Islet of Langerhans (tissue), 1 donor: ENCODE measurements at regions not wholly inside any gene's neighbourhood (a gene's known extent, or its start where the extent isn't known, plus 50 kb on each side); places are given as distances from the start of the nearest gene placed in this dataset.
A peak's percentile ranks its signal among the peaks of the same experiment; 100 is the strongest.

Source experiments
- FAIRE-seq: peaks from one replicate; lab custom pipeline; 2011; peaks lifted over from hg19 to GRCh38; lab: Jason Lieb, UNC

DNA sequence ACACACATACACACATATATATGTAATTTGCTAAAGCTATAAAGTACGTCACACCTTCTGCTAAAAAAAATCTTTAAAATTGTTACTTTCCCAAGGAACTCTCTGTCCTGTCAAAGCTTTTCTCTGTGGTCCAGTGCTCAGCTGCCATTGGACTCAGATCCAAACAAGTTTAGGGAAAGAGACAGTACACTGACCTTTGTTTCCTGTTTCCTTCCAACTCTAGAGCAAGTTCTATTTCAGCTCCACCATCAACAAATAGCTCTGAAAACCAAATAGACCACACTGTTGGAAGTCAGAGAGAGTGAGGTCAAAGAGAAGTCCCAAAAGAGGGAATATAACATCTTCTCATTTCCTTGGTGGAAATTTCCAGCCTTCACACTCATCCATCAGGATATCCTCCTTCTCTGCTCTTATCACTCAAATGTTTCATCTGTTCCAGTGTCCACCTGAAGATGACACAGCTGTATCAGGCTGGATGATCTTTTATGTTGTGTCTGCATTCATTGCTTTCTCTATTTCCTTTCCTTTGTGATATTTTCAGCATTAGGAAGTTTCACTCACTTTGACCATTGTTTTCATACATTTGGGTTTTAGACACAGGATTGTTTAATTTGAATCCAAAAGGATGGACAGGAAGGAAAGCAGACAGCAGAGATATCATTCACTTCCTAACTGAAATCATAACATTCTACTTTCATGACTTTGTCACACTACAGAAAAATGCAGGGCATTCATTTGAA, 192.3 kb upstream of the NT5C1B start:
- no peak for FAIRE-seq

- no peak for FAIRE-seq
Observed at GRCh38 chr2:18777250-18777812, 188.0 kb upstream of the NT5C1B start.

GRCh38 chr2:18771212-18771611, 181.8 kb upstream of the NT5C1B start:
- FAIRE-seq, result no peak

DNA sequence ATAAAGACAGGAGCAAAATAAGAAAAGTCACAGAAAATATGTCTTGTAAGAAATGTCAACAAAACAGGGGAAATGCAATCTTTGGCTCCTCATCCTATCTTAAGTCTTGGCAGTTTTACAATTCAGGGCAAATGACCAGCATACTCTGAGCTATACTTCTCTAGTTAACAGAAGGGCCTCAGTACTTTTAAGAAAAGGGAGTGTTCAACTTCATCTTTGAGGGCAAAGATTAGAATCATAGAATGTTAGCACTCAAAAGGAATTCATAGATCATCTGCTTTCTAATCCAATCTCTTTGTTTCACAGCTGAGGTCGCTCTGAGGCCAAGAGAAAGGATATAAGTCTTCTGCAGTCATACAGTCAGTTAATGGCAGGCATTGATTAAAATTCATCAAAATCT, 174.0 kb upstream of the NT5C1B start:
- no peak for FAIRE-seq

DNA sequence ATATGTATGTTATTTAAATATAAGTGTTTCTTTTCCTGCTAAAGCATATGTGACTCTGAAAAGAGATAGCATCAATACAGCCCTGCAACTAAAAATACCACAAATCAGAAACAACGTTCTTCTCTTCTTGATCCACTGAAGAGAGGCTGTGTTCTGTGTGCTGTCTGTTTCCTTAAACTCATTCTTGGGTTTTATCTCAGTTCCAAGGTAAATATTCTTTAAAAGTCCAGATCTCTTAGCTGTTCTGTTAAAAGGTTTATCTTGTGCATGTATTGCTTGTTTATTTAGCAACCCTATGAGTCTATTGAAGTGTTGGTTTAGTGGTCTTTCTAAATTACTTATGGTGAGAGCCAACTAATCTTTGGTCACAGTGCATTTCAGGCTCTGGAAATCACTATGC, 173.3 kb upstream of the NT5C1B start:
- FAIRE-seq, result no peak

DNA sequence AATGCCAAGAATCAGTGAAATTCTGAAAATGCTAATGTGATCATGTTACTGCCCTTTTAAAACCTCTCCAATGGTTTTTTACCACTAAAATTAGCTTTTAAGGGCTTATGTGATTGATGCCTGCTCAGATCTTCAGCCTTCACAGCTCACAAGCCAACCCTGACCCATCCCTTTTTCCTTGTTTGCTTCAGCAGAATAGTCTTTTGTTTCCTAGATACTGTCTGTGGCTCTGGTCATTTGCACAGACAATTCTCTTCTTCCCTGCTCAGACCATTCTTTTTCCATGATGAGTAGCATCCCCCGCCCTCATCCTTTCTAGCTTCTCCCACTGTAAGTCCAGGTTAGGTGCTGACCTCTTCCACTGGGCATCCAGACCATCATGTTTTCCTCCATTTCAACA, 164.9 kb upstream of the NT5C1B start:
- FAIRE-seq, result no peak

GRCh38 chr2:18753722-18754121, 164.4 kb upstream of the NT5C1B start:
- FAIRE-seq, result no peak

GRCh38 chr2:18752667-18753422, 163.5 kb upstream of the NT5C1B start:
- no peak for FAIRE-seq

- no peak for FAIRE-seq
Observed at GRCh38 chr2:18752022-18752493, 162.7 kb upstream of the NT5C1B start.

DNA sequence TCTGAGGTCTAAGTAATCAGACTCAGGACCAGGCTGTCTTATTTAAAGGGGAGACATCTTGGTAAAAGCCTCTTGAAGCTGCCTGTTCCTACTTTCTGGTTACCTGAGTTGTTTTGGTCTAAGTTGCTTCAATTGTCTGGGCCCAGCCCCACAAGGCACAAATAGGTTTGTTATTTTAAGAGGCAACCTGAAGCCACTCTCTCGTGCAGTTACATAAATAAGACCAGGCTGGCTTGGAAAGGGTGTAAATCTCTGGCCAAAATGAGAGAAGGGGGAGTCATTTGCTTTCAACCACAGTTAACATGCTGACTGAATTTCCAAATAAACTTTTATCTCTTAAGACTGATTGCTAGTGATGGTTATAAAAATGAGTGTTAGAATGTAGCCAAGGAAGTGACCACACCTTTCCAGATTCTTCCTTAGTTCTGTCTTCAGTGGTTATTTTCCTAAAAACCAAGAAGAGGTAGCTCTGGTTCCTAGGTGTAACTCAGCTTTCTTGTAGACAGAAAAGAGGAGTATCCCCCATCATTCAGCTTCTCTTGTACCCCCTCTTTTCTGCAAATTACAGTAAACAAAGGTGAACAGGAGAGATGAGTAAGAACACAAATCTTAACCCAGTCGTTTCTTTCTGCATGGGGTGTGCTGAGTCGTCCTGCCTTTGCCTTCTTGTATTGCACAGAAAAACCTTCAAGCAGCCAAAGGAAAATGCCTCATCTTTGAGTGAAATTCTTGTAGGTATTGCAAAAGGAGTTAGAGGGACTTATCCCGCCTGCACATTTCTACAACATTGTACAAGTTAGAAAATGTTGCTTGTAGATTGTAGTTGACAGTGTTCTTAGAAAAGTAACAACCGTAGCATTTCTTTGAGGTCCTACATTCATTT, 161.5 kb upstream of the NT5C1B start:
- no peak for FAIRE-seq

DNA sequence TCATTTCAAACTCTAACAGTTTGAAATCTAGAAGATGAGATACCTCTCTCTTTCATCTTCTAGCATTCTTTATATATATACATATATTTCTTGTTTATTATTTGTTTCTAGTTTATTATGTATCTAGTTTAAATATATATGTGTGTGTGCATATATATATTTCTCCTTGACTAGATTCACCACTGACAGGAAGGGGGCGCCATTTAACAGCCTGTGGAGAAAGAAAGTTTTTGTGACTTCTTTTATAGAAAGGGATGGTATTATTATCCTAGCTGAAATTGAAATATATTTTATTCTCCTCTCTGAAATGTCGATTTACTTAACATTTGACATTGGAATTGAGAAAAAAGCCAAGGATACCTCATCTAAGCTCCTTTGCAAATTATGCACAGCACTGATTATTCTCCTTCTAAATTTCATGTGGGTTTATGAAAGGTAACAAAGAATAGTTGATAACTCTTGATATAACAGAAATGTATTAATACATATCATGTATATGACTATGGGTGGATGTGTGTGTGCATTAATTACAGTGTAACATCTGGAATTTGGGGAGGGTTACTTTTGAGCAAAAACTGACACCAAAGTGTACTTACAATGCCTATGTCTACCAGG, 160.7 kb upstream of the NT5C1B start:
- peak; percentile 96 for FAIRE-seq

- no peak for FAIRE-seq
Observed at GRCh38 chr2:18745431-18746272, 156.3 kb upstream of the NT5C1B start.

DNA sequence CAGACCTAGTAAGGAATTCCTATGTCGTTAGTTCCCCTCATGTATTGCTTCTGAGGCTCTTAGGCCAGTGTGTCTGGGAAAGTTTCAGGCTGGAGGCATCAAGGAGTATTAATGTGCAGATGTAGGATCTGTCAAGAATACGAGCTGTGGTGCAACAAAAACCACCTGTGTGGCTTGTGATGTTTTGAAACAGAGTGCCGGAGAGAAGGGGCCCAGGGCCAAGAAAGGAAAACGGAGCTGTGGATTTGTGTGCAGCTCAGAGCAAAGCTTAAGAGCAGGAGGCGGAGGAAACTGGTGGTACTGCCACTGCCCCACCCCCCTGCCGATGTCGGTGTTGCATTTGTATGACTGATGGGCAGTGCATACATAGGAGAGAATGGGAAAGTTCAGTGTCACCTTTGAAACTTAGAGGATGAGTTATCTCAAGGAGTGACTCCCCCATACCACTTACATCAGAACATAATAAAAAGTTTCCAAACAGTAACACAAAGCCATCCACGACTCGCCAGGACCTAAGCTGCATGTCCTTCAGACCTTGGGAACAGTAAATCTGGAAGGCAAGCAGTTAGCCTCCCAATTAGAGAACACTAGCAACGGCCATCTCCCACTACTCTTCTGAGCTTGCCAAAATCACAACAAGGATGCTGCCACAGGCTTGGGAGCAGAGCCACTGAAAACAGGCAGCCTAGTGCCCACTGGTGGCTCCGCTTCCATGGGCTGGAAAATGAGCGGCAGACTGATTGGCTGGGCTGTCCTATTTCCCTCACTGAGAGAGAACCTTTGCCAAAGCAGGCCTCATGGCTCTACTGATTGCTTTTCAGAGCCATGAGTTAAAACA, 152.7 kb upstream of the NT5C1B start:
- FAIRE-seq, result no peak

DNA sequence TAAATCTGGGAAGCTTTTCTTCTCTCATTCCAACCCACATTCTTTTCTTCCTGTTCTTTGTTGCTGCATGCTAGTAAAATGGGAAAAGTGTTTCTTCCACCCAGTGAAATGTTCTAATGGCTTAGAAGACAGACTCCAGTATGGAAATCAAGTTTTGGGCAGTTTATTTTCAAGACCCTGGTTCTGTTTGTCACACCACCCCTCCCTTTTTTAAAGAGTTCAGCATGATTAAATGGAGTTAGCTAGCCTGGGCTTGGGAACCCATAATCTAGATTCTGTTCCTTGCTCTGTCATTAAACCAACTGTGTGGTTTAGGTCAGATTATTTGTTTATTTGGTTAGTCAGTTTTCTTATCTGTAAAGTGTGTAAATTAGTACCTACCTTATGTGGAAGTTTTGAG, 151.8 kb upstream of the NT5C1B start:
- FAIRE-seq, result no peak

- no peak for FAIRE-seq
Observed at GRCh38 chr2:18740474-18740881, 151.1 kb upstream of the NT5C1B start.

DNA sequence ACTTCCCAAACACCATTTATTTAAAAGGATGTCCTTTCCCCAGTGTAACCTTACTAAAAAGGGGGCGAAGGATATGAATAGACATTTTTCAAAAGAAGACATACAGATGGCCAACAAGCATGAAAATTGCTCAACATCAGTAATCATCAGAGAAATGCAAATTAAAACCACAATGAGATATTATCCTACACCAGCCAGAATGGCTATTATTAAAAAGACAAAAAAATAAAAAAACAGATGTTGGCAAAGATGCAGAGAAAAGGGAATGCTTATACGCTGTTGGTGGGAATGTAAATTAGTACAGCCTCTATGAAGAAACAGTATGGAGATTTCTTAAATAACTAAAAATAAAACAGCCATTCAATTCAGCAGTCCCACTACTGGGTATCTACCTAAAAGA, 142.3 kb upstream of the NT5C1B start:
- FAIRE-seq, result no peak

- FAIRE-seq, result no peak
Observed at GRCh38 chr2:18724371-18725145, 135.2 kb upstream of the NT5C1B start.

DNA sequence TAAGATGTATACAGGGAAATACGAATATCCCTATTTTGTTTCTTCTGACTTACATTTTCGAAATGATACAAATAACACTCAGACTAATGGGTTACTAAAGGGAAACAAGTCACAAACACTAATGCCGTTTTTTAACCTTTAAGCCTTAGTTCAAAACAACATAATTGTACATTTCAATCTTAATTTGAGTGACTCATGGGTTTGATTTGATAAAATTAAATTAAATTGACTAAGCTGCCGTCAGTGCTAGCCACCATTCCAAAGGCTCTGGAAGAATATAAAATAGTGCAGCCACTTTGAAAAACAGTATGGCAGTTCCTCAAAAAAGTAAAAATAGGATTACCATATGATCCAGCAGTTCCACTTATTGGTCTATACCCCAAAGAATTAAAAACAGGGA, 133.8 kb upstream of the NT5C1B start:
- FAIRE-seq, result no peak

DNA sequence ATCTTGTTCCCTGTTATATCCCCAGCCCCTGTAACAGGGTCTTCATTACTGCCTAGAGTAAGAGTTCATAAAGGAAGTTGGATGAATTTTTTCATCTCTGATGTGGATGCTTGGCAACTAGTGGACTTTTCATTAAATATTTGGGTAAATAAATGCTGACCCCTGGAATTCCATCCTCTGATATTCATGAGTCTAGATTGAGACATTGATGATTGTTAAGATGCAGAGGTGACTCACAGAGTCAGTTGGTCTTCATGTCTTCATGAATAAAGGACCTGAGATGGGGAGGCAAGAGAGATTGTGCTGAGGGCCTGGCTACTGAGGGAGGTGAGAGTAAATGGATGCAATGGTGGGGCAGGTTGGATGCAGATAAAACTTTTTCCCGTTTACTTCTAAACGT, 132.7 kb upstream of the NT5C1B start:
- no peak for FAIRE-seq
